GM12875 (cell line): ENCODE measurements at regions not wholly inside any gene's neighbourhood (a gene's known extent, or its start where the extent isn't known, plus 50 kb on each side); places are given as distances from the start of the nearest gene placed in this dataset.

Experiments used
- H3K4me3 ChIP-seq: one replicate; pipeline ENCODE4 v1.5.1; 2011; ENCODE audit warnings: low read depth, low read length, control low read depth
- TF ChIP-seq, protein P1 (sequence below): IDR thresholded peaks from 2 replicates; pipeline ENCODE4 v1.5.1; 2011; ENCODE audit warnings: low read depth, mild to moderate bottlenecking, control low read depth, inconsistent platforms, low read length, moderate library complexity, borderline replicate concordance; ENCODE audit not compliant: insufficient read depth

- no peak overlapping the region for H3K4me3 ChIP-seq
- TF ChIP-seq, protein P1, sequence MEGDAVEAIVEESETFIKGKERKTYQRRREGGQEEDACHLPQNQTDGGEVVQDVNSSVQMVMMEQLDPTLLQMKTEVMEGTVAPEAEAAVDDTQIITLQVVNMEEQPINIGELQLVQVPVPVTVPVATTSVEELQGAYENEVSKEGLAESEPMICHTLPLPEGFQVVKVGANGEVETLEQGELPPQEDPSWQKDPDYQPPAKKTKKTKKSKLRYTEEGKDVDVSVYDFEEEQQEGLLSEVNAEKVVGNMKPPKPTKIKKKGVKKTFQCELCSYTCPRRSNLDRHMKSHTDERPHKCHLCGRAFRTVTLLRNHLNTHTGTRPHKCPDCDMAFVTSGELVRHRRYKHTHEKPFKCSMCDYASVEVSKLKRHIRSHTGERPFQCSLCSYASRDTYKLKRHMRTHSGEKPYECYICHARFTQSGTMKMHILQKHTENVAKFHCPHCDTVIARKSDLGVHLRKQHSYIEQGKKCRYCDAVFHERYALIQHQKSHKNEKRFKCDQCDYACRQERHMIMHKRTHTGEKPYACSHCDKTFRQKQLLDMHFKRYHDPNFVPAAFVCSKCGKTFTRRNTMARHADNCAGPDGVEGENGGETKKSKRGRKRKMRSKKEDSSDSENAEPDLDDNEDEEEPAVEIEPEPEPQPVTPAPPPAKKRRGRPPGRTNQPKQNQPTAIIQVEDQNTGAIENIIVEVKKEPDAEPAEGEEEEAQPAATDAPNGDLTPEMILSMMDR: no peak
Observed at GRCh38 chr11:82268627-82269026, 465.0 kb downstream of the FAM181B start.

- TF ChIP-seq, protein P1: no peak
- H3K4me3 ChIP-seq: no peak overlapping the region
Observed at GRCh38 chr11:82267186-82267585, 466.5 kb downstream of the FAM181B start.

GRCh38 chr11:82261367-82261766, 472.3 kb downstream of the FAM181B start:
- TF ChIP-seq, protein P1: no peak
- no peak overlapping the region for H3K4me3 ChIP-seq

DNA sequence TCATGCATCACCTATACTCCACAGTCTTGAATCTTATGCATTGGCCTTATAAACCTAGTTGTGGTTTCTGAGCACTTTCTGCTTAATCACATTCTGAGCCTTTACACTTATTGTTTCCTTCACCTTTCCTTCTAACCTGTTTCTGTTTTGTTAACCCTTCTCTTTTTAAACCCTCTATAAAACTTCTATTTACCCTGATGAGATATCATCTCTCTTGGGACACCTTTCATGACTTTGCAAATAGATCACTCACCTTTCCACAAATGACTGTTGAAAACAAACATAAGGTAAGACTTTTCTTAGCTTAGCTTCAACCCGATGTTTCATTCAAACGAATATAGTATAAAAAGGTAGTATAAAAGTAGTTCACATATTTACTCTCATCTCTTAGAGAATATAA, 483.6 kb downstream of the FAM181B start:
- H3K4me3 ChIP-seq: no peak overlapping the region
- TF ChIP-seq, protein P1: no peak

GRCh38 chr11:82246926-82247325, 486.7 kb downstream of the FAM181B start:
- TF ChIP-seq, protein P1: no peak
- no peak overlapping the region for H3K4me3 ChIP-seq

GRCh38 chr11:82239498-82239897, 494.2 kb downstream of the FAM181B start:
- TF ChIP-seq, protein P1: no peak
- H3K4me3 ChIP-seq: no peak overlapping the region

- no peak overlapping the region for H3K4me3 ChIP-seq
- TF ChIP-seq, protein P1: no peak
Observed at GRCh38 chr11:82234256-82234655, 499.4 kb downstream of the FAM181B start.
